GM04503 (cell line): ENCODE measurements at regions not wholly inside any gene's neighbourhood (a gene's known extent, or its start where the extent isn't known, plus 50 kb on each side); places are given as distances from the start of the nearest gene placed in this dataset.

Experiments
- DNase-seq: peaks from one replicate; pipeline ENCODE4 v3.0.0-alpha.2; 2012; ENCODE audit warnings: low read depth

DNA sequence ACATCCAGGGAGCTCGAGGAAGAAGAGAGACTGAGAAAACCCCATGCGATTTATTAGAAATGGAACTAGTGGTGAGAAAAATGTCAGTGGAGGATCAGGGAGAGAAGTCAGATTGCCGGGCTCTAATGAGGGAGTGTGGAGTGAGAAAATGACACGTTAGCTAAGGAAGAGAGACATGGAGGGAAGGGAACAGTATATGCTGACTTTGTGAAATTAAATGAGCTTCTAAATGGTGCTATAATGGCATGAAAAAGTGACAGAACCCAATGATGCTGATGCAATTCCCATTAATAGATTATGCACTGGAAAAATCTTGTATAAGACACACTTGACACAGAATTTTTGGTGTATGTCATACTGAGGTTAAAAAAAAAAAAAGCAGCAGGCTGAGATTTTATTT is 112.6 kb downstream of the HSPH1 start:
- no peak for DNase-seq

DNA sequence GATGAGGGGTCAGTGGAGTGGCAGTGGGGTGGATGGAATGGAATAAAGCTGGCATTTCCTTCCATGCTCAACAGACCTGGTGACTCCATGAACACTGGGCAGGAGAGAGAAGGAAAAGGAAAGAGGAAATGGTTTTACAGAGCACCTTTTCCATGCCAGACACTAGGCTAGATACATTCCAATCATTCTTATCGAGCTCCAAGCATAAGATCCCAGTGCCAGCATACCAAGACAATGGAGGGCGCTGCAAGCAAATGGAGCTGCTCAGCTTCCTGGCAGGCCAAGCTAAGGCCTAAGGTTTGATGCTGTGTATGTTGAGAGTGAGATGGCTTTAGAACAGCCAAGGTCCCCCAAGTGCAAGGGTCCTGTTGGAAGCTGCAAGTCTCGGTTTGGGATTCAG is 113.2 kb downstream of the HSPH1 start:
- DNase-seq = no peak

DNA sequence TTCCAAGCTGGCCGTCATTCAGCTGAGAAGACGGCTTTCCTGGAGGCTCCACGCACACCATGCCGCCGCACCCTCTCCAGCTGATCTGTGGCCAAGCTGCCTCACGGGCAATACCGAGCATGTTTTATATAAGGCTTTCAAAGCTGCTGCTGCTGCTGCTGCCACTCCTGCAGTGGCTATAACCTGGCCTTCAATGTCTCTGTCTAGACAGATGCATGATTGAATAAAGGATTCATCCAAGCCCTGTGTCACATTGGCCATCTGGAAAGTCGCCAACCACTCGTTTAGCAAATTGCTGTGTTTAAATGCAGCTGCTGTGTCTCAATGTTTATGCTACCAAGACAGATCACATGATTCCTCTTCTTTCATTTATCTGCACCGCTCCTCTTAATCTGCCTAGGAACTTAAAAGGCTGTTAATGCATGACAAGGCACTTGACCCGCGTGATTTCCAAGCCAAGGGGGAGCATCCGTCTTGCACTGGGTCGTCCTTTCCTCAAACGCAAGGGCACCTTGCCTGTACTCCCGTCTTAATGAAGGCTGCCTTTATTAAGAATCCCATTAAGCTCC is 114.3 kb downstream of the TEX26 start:
- no peak for DNase-seq

DNA sequence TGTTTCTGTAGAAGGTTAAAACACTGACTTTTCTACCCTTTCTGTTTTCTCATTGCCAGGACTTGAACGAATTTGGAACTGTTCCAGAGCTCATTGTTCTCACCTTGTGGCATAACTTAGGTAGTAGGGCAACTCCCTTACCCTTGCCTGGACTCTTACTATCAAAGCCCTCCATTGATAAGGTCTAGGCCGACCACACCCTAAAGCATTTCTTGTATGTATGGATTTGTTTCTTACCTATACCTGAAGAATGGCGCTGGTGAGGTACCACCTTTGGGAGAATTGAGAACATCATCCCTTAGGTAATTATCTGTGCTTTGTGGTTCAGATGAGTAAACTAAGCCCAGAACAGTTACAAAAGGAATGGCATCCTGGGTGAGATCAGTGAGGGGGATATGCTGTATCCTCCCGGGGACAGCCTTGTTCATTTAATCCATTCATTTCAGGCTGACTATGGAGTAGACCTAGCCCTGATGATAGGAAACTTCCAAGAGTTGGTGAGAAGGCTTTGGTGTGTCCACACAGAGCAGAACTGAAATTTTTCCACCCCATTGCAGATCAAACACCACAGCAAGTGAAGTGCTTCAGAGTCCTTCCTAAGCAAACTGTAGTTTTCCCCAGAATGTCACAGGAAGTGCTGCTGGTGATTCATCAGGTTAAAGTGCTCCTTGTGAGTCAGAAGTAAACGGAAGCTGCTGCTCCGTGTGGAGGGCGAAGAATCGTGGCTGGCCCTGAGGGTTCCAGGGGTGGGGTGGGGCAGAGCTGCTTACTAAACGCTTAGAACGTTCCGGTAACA is 113.0 kb downstream of the TEX26 start:
- peak; percentile 65 for DNase-seq

DNA sequence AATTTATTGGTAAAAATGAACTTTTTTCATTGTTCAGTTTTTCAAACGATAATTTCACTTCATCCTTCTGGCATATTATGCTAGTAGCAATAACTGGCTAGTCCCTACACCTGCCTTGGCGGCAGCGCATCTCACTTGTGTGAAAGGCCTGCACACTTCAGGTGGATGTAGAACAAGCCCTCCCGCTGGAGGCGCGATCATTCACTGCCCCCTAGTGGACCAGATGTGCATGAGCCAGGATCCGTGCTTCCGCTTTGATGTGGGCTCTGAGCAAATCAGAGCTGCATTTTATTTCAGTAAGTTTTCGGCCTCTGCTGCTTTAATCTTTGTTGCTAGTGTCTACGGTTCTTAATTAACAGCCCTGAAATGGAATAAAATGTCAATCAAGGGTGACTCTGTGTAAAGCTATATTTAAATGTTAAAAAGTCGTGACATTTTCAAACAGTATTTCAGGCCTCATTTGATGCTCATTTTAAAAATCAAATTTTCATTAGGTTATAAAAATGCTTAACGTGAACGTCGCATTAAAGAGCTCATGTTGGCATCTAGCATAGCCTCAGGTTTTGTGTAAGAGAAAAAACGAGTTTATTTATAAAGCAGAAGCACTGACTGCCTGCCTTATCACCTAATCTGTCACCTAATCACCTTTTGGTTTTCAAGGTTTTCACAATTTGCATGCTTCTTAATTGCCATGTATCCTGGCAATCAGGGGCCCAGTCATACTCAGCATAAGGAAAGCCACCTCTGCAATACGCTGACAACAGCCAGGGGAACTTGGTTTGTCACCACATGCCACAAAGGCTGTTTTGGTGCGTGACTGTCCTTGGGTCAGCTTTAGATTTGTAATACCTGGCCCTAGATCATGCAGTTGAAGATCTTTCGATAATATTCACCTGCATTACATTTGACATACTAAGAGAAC is 112.2 kb downstream of the TEX26 start:
- DNase-seq = no peak

DNA sequence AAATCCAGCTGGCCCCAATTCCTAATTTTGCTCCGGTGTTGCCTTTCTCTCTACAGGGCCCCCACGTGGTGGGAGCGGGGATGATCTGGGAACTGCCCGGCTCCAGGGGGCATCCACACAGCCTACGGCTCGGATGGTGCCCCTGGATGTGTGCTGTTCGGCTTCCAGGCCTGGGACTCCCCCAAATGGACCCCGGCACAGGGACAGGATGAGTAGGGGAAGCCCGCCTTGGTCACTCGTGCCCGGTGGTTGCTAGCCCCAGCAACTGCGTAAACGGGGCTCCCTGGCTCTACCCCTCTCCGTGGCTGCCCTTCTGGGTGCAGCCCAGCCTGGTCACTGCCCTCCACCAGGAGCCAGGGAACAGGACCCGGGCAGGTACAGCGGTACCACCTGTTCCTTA is 111.5 kb downstream of the TEX26 start:
- DNase-seq = no peak

DNA sequence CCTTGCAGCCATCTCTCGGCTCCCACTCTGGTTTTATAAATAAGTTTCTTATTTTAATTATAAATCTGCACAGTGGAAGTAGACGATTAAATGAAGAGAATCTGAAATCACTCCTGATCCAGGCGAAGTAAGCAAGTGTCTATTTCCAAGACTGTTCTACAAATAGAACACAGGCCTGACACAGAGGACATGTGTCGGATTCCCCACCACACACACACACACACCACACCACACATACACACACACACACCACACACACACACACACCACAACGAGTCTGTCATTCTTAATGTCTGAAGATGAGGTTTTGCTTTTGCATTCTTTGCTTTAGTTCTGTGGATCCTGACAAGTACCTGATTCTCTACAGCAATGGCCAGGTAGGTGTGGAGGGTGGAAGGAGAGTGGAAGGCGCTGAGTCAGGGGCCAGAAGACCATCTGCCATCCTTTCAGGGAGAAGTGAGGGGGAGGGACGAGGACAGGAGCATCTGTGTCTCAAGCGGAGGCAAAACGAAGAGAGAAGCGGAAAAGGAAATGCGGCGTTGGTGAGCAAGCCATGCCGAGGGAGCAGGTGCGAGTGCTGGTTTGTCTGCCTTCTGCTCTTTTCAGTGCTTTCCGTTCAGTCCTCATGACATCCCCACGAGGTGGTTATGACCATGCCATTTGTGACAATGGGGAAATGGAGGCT is 110.2 kb downstream of the TEX26 start:
- DNase-seq = no peak

DNA sequence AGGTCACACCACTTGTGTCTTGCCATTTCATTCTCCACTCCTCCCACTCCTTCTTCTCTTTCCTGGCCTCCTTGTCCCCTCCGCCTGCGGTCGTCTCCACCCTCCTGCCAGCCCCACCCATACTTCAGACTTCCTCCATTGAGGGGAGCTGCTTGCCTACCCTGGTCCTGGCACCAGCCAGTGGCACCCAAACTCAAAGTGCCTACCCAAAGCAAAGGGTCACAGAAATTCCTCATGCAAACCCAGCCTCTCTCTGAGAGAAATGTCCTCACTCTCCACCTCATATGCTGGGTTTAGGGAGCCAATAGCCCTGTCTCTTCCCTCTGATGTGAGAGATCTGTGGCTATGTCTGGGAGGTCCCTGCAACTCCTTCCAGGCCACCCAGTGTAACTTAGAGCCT is 109.6 kb downstream of the TEX26 start:
- no peak for DNase-seq

DNA sequence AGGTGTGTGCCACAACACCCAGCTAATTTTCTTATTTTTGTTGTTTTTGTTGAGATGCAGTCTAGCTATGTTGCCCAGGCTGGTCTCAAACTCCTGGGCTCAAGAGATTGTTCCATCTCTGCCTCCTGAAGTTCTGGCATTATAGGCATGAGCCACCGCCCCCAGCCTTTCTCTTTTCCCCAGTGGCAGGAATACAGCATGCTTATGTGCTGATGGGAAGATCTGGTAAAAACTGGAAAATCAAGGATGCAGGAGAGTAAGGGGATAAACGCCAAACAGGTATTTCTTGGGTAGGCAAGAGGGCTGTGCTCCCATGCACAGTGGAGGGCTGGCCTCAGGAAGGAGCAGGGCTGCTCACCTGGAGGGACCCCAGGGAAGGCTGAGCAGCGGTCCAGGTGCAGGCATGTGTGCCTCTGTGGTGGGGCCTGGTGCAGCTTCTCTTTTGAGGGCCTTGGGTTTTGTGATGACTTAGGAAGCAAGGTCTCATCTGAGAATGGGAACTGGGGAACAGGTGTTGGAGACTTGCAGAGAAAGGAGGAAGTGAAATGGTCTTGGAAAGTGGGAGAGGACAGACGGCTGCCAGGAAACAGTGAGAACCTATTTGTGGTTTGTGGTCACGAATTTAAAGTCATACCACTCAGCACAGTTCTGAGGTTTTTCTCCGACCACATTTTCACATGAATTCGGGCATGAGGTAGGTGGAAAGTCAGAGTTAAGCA is 106.5 kb downstream of the TEX26 start:
- no peak for DNase-seq

DNA sequence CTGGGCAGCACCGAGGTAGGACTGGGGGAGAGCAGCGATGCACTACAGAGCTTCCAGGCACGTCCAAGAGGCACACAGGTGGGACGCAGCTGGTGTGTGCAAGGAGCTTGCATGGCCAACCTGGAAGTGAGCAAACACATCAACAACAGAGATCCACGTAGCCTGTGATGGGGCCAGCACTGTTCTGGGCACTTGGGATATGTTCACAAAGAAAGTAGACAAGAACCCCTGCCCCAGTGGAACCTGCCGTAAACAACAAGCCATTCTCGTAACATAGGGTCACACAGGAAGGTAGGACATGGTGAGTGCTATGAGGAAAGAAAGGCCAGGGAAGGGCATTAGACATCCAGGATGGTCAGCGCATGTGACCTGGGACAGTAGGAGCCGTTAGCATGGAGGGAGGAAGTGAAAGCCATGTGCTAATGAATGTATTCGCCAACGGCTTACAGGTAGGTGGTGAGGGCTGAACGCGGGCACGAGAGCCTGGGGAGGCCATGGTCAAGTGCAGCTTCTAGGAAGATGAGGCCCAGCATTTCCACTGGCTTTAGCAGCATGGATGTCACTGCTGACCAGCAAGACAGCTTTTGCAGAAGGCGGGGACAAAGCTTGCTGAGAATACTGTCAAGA is 105.5 kb downstream of the TEX26 start:
- no peak for DNase-seq

DNA sequence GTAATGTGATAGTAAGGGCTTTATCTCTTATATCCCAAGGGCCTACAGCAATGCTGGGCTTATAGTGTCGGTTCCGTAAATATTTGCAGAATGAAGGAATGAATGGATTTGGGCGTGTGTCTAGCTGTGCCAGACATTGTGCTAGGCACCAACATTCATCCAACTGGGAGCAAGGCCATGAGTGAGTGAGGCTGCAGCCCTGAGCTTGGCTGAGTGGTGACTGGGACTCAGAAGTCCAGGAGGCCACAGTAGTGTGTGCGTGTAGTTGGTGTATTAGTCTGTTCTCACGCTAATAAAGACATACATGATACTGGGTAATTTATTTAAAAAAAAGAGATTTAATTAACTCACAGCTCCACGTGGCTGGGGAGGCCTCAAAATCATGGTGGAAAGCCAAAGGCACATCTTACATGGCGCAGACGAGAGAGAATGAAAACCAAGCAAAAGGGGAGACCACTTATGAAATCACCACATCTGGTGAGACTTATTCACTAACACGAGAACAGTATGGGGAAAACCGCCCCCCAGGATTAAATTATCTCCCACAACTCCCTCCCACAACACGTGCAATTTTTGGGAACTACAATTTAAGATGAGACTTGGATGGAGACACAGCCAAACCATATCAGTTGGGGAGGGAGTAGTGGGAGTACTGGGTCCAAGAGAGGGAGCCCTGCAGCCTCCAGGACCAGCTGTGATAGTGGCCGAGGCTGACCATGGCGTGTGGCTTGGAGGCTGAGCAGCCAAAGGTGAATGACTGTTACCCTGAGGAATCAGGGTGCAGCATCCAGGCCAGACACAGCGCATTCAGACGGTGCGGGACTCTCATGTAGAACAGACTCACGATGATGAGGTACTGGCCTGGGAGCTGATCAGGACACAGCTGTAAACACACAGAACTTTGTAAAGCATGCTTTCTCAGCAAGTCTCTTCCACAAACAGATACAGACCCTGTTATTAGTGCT is 104.6 kb downstream of the TEX26 start:
- DNase-seq = no peak

DNA sequence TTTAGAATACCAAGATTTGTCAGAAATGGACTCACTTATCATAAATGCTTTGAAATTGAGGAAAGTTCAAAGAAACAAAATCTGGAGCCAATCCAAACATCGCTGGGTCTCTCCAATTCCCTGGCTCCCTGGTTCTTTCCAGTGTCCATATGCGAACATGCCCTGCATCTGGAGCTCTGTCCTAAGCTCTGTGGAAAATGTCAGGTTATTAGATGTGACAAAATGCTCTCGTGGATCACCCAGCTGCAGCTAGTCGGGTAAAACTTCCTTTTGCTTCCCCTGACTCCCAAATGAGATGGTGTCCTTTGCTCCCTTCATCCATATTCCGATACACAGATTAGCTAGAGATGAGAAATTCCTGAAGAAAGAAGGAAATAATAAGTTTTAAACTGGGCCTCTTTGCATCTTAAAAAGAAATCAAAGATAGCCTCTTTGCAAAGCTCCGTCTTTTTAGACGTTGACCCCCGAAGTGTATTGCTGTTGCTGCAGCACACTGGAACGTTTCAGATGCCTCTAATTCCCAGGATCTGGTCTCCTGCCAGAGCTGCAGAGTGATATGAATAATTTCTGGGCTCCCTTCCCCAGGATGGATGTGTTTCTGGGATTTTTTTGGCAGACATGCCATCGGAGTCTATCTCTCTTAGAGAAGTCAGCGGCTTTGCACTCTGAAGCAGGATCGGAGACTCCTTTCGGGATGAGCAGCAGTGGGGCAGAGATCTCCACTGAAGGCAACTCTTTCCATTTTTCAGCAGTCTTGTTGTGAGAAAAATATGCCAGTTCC is 102.9 kb downstream of the TEX26 start:
- no peak for DNase-seq

DNA sequence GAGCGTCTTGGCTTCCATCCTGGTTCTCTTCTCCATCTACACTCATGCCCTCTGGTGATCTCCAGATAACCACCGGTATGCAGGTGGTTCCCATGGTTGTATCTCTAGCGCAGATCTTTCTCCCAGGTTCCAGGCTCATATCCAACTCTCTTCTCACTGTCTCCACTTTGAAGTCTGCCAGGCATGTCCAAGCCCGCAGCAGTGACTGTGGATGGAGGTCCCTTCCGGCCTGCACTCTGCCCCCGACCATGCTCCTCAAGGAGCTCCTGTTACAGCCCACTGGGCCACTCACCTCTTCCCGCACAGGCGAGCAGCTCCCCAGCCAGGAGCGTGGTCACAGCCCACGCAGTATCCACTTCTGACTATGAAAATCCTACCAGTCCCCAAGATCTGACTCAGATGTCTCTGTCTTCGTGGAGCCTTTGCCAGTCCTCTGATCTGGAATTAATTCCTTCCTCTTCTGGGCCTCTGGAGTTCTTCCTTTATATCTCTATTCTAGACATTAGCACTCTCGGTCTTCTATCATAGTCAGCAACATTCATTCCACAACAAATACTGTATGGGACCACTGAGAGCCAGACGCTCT is 100.2 kb downstream of the TEX26 start:
- DNase-seq = no peak

DNA sequence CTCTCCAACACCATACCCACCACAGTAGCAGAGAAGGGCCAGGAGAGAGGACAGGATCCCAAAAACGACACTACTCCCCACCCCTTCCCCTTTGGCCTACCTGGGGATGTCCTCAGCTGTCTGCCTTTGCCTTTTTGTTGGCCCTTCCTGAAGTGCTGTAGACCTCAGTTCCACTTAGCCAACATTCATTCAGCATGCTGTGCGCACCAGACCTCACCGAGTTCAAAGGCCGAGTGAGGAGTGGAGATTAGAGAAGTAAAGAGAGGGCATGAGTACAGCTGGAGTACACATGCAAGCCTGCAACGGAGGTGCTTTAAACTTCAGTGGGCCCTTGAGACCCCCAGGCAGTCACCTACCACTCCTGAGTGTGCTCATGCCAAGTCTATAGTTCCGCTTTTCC is 99.0 kb downstream of the TEX26 start:
- DNase-seq = no peak

DNA sequence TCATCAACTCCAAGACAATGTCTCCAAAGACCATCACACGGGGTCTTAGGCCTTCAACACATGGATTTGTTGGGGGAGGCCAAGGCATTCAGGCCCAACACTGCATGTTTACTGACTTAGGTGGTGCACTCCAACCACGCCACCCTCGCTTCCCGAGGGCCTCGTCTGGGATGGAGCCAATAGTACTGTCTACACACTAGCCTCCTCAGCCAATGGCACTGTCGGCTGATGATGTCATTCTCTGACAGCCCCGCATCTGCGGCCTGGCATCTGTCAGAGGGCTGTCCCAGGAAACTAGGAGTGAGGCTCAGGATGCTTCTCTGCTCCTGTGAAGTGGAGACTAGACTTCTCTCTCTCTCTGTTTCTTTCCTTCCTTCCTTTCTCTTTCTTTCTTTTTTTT is 96.6 kb downstream of the TEX26 start:
- no peak for DNase-seq

DNA sequence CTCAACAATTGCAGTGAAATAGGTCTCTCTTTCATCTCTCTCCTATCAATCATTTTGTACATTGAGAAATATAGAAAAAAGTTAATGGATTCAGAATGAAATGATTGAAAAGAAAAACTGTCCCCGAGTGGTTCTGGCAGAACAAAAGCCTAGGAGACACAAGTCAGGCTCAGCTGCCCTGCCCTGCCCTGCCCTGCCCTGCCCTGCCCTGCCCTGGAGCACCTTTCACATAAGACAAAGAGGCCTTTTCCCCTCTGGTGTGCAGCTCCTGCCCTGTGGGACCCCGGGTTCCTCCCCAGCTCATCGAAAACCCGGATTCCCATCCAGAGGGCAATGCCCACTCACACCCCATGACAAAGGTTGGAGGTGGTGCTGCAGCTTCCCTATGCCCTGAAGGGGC is 94.7 kb downstream of the TEX26 start:
- DNase-seq = no peak
